ENCODE measurements at regions not wholly inside any gene's neighbourhood (a gene's known extent, or its start where the extent isn't known, plus 50 kb on each side); places are given as distances from the start of the nearest gene placed in this dataset.

- no peak overlapping the region for H3K4me3 Mint-ChIP-seq
- CTCF ChIA-PET, result interaction anchor here (1.2 kb wide), 1 partner anchor 9 kb away, joined by 3 read pairs; no protein-coding TSS in a partner anchor
- DNase-seq (no peak), ATAC-seq (no peak)
- no peak overlapping the region for H3K27ac Mint-ChIP-seq
- POLR2A ChIA-PET, result no interaction called here
- no peaks in the 10 kb centered on the region for H3K27me3 Mint-ChIP-seq
- no peak for TF ChIP-seq CTCF (IDR thresholded peaks at IDR 0.05)
- H3K9me3 Mint-ChIP-seq, result no peaks in the 10 kb centered on the region
- intact Hi-C loops (cut with micrococcal nuclease), result no loop called here
- no peaks in the 10 kb centered on the region for H3K4me1 Mint-ChIP-seq (ENCODE audit: low read depth)
- no peaks in the 10 kb centered on the region for H3K36me3 Mint-ChIP-seq (ENCODE audit: low read depth)
Measured at GRCh38 chr11:82458147-82458546, 275.5 kb downstream of the FAM181B start.

- no peaks in the 10 kb centered on the region for H3K36me3 Mint-ChIP-seq (ENCODE audit: low read depth)
- CTCF ChIA-PET, result no interaction called here
- ATAC-seq (no peak), DNase-seq (no peak)
- POLR2A ChIA-PET, result no interaction called here
- intact Hi-C loops (cut with micrococcal nuclease), result no loop called here
- no peaks in the 10 kb centered on the region for H3K4me1 Mint-ChIP-seq (ENCODE audit: low read depth)
- no peak overlapping the region for H3K27ac Mint-ChIP-seq
- no peaks in the 10 kb centered on the region for H3K27me3 Mint-ChIP-seq
- no peak overlapping the region for H3K4me3 Mint-ChIP-seq
- no peaks in the 10 kb centered on the region for H3K9me3 Mint-ChIP-seq
- no peak for TF ChIP-seq CTCF (IDR thresholded peaks at IDR 0.05)
Measured at GRCh38 chr11:82450996-82451395, 282.7 kb downstream of the FAM181B start.

- ATAC-seq (no peak), DNase-seq (no peak)
- intact Hi-C loops (cut with micrococcal nuclease), result no loop called here
- no peak overlapping the region for H3K4me3 Mint-ChIP-seq
- no peak for TF ChIP-seq CTCF (IDR thresholded peaks at IDR 0.05)
- no peak overlapping the region for H3K27ac Mint-ChIP-seq
- H3K27me3 Mint-ChIP-seq, result no peaks in the 10 kb centered on the region
- no peaks in the 10 kb centered on the region for H3K4me1 Mint-ChIP-seq (ENCODE audit: low read depth)
- no peaks in the 10 kb centered on the region for H3K36me3 Mint-ChIP-seq (ENCODE audit: low read depth)
- ChIA-PET CTCF (no interaction called here), POLR2A (no interaction called here)
- H3K9me3 Mint-ChIP-seq, result peaks cover 2% of the 10 kb centered on the region
Measured at GRCh38 chr11:82406611-82407010, 327.1 kb downstream of the FAM181B start.

- Mint-ChIP-seq H3K27ac (no peak overlapping the region), H3K4me1 (ENCODE audit: low read depth) (no peaks in the 10 kb centered on the region), H3K36me3 (ENCODE audit: low read depth) (no peaks in the 10 kb centered on the region), H3K9me3 (peaks cover 2% of the 10 kb centered on the region), H3K27me3 (no peaks in the 10 kb centered on the region), H3K4me3 (no peak overlapping the region)
- TF ChIP-seq CTCF (IDR thresholded peaks at IDR 0.05), result no peak
- no peak for ATAC-seq
- ChIA-PET POLR2A (no interaction called here), CTCF (no interaction called here)
- intact Hi-C loops (cut with micrococcal nuclease), result no loop called here
- DNase-seq, result no peak
Measured at GRCh38 chr11:82405421-82405820, 328.2 kb downstream of the FAM181B start.

- ChIA-PET POLR2A (no interaction called here), CTCF (no interaction called here)
- no peaks in the 10 kb centered on the region for H3K27me3 Mint-ChIP-seq
- ATAC-seq, result no peak
- intact Hi-C loops (cut with micrococcal nuclease), result no loop called here
- DNase-seq, result no peak
- TF ChIP-seq CTCF (IDR thresholded peaks at IDR 0.05), result no peak
- H3K4me3 Mint-ChIP-seq, result no peak overlapping the region
- H3K4me1 Mint-ChIP-seq (ENCODE audit: low read depth), result no peaks in the 10 kb centered on the region
- no peak overlapping the region for H3K27ac Mint-ChIP-seq
- H3K36me3 Mint-ChIP-seq (ENCODE audit: low read depth), result no peaks in the 10 kb centered on the region
- H3K9me3 Mint-ChIP-seq, result no peaks in the 10 kb centered on the region
Measured at GRCh38 chr11:82404981-82405380, 328.7 kb downstream of the FAM181B start.
